ENCODE measurements at regions not wholly inside any gene's neighbourhood (a gene's known extent, or its start where the extent isn't known, plus 50 kb on each side); places are given as distances from the start of the nearest gene placed in this dataset.

GRCh38 chr15:47402829-47403228 lies 314.5 kb upstream of the SEMA6D start:
- DNase-seq (ENCODE audit: low read depth in 3 of 3) = no peak

GRCh38 chr15:47404877-47405276 lies 312.4 kb upstream of the SEMA6D start:
- no peak for DNase-seq (ENCODE audit: low read depth in 3 of 3)

- DNase-seq (ENCODE audit: low read depth in 3 of 3) = no peak
Measured at GRCh38 chr15:47405365-47406162, 311.7 kb upstream of the SEMA6D start.

DNA sequence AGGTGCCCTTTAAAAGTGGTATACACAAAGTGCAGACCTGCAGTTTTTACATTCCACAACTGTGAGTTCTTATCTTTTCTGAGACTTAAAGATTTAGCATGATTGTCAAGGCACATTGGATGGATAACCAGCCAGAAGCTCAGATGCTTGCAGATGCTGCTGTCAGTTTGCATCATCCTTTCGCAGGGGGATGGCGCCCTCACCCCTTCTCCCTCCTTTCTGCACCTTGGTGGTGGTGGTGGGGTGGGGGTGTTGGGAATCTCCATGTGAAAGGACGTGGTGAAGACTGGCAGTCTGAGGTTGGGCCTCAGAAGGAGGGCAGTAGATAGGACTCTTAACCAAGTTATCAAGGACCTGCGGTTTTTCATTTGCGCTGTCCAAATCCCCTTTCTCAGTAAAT lies 309.6 kb upstream of the SEMA6D start:
- DNase-seq (ENCODE audit: low read depth in 3 of 3) = no peak

GRCh38 chr15:47409038-47409437 lies 308.3 kb upstream of the SEMA6D start:
- no peak for DNase-seq (ENCODE audit: low read depth in 3 of 3)

DNA sequence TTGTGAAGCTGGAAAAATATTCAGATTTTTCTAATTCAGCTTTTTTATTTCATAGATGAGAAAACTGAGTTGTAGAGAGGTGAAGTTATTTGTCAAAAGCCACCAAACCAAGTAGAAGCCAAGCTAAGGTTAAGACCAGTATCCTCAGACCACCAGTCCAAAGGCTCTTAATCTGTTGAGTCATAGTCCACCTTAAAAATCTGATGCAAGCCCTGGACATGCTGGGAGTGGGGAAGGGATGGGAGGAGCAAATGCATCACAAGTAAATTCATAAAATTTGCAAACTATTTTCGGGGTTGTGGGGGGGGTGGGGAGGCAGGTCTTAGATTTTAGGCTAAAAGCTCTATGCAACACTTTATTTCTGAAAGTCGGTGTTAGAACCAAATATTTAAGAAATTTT lies 307.7 kb upstream of the SEMA6D start:
- no peak for DNase-seq (ENCODE audit: low read depth in 3 of 3)

- DNase-seq (ENCODE audit: low read depth in 3 of 3) = no peak
Measured at GRCh38 chr15:47410247-47410646, 307.1 kb upstream of the SEMA6D start.

DNA sequence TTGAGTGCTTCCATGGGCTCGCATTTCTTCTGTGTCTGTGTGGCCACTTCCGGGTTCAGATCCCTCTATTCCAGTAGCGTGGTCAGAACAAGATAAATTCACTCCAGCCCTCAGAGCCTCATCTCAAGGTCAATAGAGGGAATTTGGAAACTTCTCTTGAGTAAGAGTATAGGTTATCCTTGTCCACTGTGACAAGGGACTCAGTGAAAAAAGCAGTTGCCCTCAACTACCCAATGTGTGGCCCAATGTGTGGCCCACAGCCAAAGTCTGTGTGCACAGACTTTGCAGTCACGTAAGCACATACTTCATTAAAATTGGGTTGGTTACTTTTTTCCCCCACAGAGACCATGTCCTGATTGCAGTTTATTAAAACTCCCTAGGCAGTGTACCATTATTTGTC lies 305.6 kb upstream of the SEMA6D start:
- no peak for DNase-seq (ENCODE audit: low read depth in 3 of 3)

- DNase-seq (ENCODE audit: low read depth in 3 of 3) = no peak
Measured at GRCh38 chr15:47412136-47412535, 305.2 kb upstream of the SEMA6D start.

GRCh38 chr15:47412802-47413201 lies 304.5 kb upstream of the SEMA6D start:
- DNase-seq (ENCODE audit: low read depth in 3 of 3) = no peak

DNA sequence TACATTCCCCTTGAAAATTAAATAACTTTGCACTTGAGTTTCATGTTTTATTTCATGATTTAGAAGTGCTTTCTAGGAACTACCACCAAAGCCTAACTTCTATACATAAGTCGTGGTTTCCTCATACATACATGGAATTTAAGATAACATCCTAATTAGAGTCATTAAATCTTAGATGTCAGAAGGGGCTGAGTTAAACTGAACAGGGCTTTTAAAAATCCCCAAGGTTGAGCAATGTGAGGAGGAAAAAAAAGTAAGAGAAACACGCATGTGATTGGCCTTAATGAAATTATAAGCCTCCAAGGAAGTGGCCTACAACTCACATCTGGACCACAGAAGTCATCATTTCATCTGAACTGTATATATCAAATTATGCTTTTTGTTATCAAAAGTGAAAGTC lies 303.1 kb upstream of the SEMA6D start:
- DNase-seq (ENCODE audit: low read depth in 3 of 3) = no peak

GRCh38 chr15:47415539-47415971 lies 301.8 kb upstream of the SEMA6D start:
- DNase-seq (ENCODE audit: low read depth in 3 of 3) = no peak

GRCh38 chr15:47422881-47423665 lies 294.2 kb upstream of the SEMA6D start:
- no peak for DNase-seq (ENCODE audit: low read depth in 3 of 3)

- DNase-seq (ENCODE audit: low read depth in 3 of 3) = no peak
Measured at GRCh38 chr15:47427463-47427862, 289.8 kb upstream of the SEMA6D start.

- DNase-seq (ENCODE audit: low read depth in 3 of 3) = no peak
Measured at GRCh38 chr15:47429376-47429775, 287.9 kb upstream of the SEMA6D start.

DNA sequence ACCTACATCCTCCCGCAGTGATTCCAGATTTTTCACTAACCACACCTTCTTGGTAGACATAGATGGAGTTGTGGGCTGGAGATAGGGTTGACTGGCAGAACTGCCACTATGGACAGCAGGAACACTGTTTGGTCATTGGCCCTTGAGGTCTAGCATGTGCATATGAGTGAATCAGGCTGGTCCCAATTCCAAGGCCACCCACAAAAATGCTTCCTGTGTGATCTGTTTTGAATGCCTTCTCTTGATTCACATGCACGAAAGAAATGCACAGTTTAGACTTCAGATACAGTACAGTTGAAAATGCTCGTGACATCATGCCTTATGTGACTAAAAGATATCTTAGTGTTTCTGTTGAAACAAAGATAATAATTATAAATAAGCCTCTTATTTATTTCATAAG lies 285.8 kb upstream of the SEMA6D start:
- DNase-seq (ENCODE audit: low read depth in 3 of 3) = no peak

DNA sequence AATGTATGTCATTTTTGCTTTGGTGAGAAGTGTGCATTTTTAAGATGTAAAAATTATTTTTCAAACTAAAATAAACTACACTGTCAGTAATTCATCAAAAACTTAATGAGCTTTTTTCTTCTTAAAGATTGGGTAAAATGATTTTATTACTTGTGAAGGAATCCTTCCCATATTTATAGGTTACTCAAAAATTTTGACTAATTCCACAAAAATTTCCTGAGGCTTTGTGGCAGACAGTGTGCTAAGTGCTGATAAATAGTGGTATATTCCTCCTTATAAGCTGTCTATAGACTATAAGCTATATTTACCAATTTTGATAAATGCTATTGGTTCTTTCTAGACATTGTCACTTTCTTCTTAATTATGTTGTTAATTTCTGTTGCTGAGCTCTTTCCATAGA lies 284.5 kb upstream of the SEMA6D start:
- DNase-seq (ENCODE audit: low read depth in 3 of 3) = no peak

- DNase-seq (ENCODE audit: low read depth in 3 of 3) = no peak
Measured at GRCh38 chr15:47434596-47434995, 282.7 kb upstream of the SEMA6D start.

DNA sequence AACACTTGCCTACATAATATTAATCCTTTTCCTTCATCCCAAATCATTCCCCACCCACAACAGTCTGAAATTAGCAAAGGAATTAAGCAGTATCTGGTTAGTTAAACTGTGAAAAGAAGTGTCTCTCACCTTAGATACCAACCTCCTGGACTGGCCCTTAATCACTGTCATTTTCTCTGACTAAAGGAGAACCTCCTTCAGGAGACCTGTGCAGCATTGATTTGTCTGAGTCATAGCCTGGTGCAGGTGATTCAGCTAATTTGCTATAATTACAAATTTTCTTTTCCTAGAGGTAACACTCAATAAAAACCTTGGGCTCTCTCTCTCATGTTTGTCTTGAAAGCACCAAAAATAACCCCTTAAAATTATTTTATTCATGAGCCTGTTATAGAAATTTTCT lies 279.8 kb upstream of the SEMA6D start:
- no peak for DNase-seq (ENCODE audit: low read depth in 3 of 3)

DNA sequence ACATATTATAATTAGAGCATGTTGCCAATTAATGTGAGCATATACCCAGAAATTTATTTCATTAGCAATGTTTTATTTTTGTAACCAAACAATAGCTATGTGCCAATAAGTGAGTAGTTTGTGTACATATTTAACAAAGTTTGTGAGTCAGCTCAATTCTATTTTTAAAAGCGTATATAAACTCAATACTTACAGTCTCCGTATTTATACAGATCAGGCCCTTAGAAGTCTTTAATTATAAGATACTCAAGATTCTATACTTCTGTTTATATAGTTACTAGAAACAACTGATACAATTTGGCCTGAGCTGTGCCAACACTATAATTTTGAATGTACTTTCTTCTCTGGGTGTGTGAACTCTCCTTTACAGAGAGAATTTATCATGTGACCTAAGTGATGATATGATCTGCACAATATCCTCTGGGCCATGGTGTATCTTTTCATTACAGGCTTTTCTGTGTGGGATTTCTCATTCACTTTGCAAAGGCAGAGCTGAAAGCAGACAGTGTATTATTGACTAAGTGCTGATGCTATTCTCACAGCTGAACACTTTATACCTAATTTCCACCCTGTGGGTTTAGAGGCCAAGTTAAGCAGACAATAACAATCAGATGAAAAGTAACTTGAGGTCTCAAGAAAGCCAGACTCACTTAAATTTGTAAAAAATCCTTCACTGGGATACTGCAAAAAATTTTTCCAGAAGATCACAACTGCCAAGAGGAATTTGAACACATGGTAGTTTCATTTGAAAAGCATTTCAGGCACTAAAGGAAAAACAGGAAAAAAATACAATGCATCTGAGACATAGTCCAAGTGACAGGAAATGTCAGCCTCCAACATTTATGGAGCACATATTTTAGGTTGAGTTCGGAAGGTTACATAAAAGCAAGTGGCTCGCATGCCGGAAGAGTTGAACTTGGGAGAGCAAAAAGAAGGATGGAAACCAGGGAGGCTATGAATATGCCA lies 277.9 kb upstream of the SEMA6D start:
- DNase-seq (ENCODE audit: low read depth in 3 of 3) = no peak

- no peak for DNase-seq (ENCODE audit: low read depth in 3 of 3)
Measured at GRCh38 chr15:47442371-47442770, 274.9 kb upstream of the SEMA6D start.

GRCh38 chr15:47443839-47444238 lies 273.5 kb upstream of the SEMA6D start:
- no peak for DNase-seq (ENCODE audit: low read depth in 3 of 3)

All from stimulated activated CD4-positive, alpha-beta T cell treated with anti-CD3 and anti-CD28 coated beads, TNF-alpha, amount 100 ng/mL, for 24 hours (primary cell).